Effector memory CD4-positive, alpha-beta T cell (primary cell): ENCODE measurements at regions not wholly inside any gene's neighbourhood (a gene's known extent, or its start where the extent isn't known, plus 50 kb on each side); places are given as distances from the start of the nearest gene placed in this dataset.

ENCODE experiments used
- DNase-seq, 3 donors: peaks; one replicate each; pipeline ENCODE4 v3.0.0-alpha.2; 2020
- H3K27ac ChIP-seq: 2 replicates; pipeline ENCODE4 v1.7.0; 2013; ENCODE audit warnings: mild to moderate bottlenecking, low read length, moderate library complexity; ENCODE audit not compliant: insufficient read depth, poor library complexity, severe bottlenecking
- H3K27me3 ChIP-seq: replicated peaks from 2 replicates; pipeline ENCODE4 v1.7.0; 2013; ENCODE audit warnings: mild to moderate bottlenecking, low read length; ENCODE audit not compliant: insufficient read depth, control insufficient read depth, poor library complexity, severe bottlenecking
- H3K36me3 ChIP-seq: 2 replicates; pipeline ENCODE4 v1.7.0; 2013; ENCODE audit warnings: mild to moderate bottlenecking, low read length, moderate library complexity; ENCODE audit not compliant: control insufficient read depth, insufficient read depth
- H3K4me1 ChIP-seq: 2 replicates; pipeline ENCODE4 v1.7.0; 2013; ENCODE audit warnings: low read length, mild to moderate bottlenecking; ENCODE audit not compliant: control insufficient read depth, insufficient read depth, poor library complexity, severe bottlenecking
- H3K4me3 ChIP-seq: 2 replicates; pipeline ENCODE4 v1.7.0; 2013; ENCODE audit warnings: low read length, low read depth, mild to moderate bottlenecking; ENCODE audit not compliant: insufficient read depth, poor library complexity, severe bottlenecking
- H3K9me3 ChIP-seq: 2 replicates; pipeline ENCODE4 v1.7.0; 2013; ENCODE audit warnings: mild to moderate bottlenecking, low read length, moderate library complexity; ENCODE audit not compliant: control insufficient read depth

GRCh38 chr17:34717092-34717491 is 137.7 kb downstream of the TMEM132E start:
- H3K27me3 ChIP-seq: no peaks in the 10 kb centered on the region
- no peaks in the 10 kb centered on the region for H3K4me1 ChIP-seq
- H3K36me3 ChIP-seq: no peaks in the 10 kb centered on the region
- no peak for DNase-seq
- H3K4me3 ChIP-seq: no peak overlapping the region
- H3K27ac ChIP-seq: no peak overlapping the region
- no peaks in the 10 kb centered on the region for H3K9me3 ChIP-seq

- no peaks in the 10 kb centered on the region for H3K9me3 ChIP-seq
- H3K4me1 ChIP-seq: no peaks in the 10 kb centered on the region
- H3K27me3 ChIP-seq: no peaks in the 10 kb centered on the region
- no peak overlapping the region for H3K27ac ChIP-seq
- H3K36me3 ChIP-seq: no peaks in the 10 kb centered on the region
- no peak overlapping the region for H3K4me3 ChIP-seq
- no peak for DNase-seq
Observed at GRCh38 chr17:34716291-34716690, 136.9 kb downstream of the TMEM132E start.

- H3K27me3 ChIP-seq: no peaks in the 10 kb centered on the region
- H3K36me3 ChIP-seq: no peaks in the 10 kb centered on the region
- H3K9me3 ChIP-seq: no peaks in the 10 kb centered on the region
- H3K4me1 ChIP-seq: no peaks in the 10 kb centered on the region
- H3K4me3 ChIP-seq: no peak overlapping the region
- H3K27ac ChIP-seq: no peak overlapping the region
- no peak for DNase-seq
Observed at GRCh38 chr17:34715504-34715903, 136.1 kb downstream of the TMEM132E start.

GRCh38 chr17:34714475-34715410 is 135.4 kb downstream of the TMEM132E start:
- DNase-seq: no peak
- H3K27ac ChIP-seq: no peak overlapping the region
- H3K36me3 ChIP-seq: no peaks in the 10 kb centered on the region
- H3K4me1 ChIP-seq: no peaks in the 10 kb centered on the region
- no peaks in the 10 kb centered on the region for H3K27me3 ChIP-seq
- no peak overlapping the region for H3K4me3 ChIP-seq
- no peaks in the 10 kb centered on the region for H3K9me3 ChIP-seq

GRCh38 chr17:34713687-34714086 is 134.3 kb downstream of the TMEM132E start:
- Histone ChIP-seq H3K36me3 (no peaks in the 10 kb centered on the region), H3K9me3 (no peaks in the 10 kb centered on the region), H3K27ac (no peak overlapping the region), H3K27me3 (no peaks in the 10 kb centered on the region), H3K4me3 (no peak overlapping the region), H3K4me1 (no peaks in the 10 kb centered on the region)
- DNase-seq: no peak

- DNase-seq: no peak
- Histone ChIP-seq H3K27ac (no peak overlapping the region), H3K27me3 (no peaks in the 10 kb centered on the region), H3K4me3 (no peak overlapping the region), H3K9me3 (no peaks in the 10 kb centered on the region), H3K4me1 (no peaks in the 10 kb centered on the region), H3K36me3 (no peaks in the 10 kb centered on the region)
Observed at GRCh38 chr17:34712481-34713195, 133.3 kb downstream of the TMEM132E start.

- H3K4me3 ChIP-seq: no peak overlapping the region
- DNase-seq: no peak
Observed at GRCh38 chr17:34711646-34712045, 132.3 kb downstream of the TMEM132E start.

GRCh38 chr17:34710226-34710625 is 130.8 kb downstream of the TMEM132E start:
- no peaks in the 10 kb centered on the region for H3K27me3 ChIP-seq
- H3K9me3 ChIP-seq: no peaks in the 10 kb centered on the region
- no peaks in the 10 kb centered on the region for H3K4me1 ChIP-seq
- H3K4me3 ChIP-seq: no peak overlapping the region
- no peak for DNase-seq
- H3K36me3 ChIP-seq: no peaks in the 10 kb centered on the region
- no peak overlapping the region for H3K27ac ChIP-seq

More at GRCh38 chr17:34711646-34712045, 132.3 kb downstream of the TMEM132E start:
- H3K36me3 ChIP-seq: no peaks in the 10 kb centered on the region
- no peaks in the 10 kb centered on the region for H3K9me3 ChIP-seq
- H3K27ac ChIP-seq: no peak overlapping the region
- H3K4me1 ChIP-seq: no peaks in the 10 kb centered on the region
- no peaks in the 10 kb centered on the region for H3K27me3 ChIP-seq

- no peak overlapping the region for H3K27ac ChIP-seq
- no peaks in the 10 kb centered on the region for H3K9me3 ChIP-seq
- no peaks in the 10 kb centered on the region for H3K4me1 ChIP-seq
- no peaks in the 10 kb centered on the region for H3K27me3 ChIP-seq
- DNase-seq: no peak
- no peak overlapping the region for H3K4me3 ChIP-seq
- no peaks in the 10 kb centered on the region for H3K36me3 ChIP-seq
Observed at GRCh38 chr17:34709158-34709754, 129.9 kb downstream of the TMEM132E start.

- Histone ChIP-seq H3K27me3 (no peaks in the 10 kb centered on the region), H3K27ac (no peak overlapping the region), H3K4me3 (no peak overlapping the region), H3K36me3 (no peaks in the 10 kb centered on the region), H3K4me1 (no peaks in the 10 kb centered on the region), H3K9me3 (no peaks in the 10 kb centered on the region)
- DNase-seq: no peak
Observed at GRCh38 chr17:34706029-34706428, 126.6 kb downstream of the TMEM132E start.
